Esophagus muscularis mucosa (tissue), 4 donors: ENCODE measurements at regions not wholly inside any gene's neighbourhood (a gene's known extent, or its start where the extent isn't known, plus 50 kb on each side); places are given as distances from the start of the nearest gene placed in this dataset.

ENCODE experiments used
- CTCF ChIP-seq, 3 experiments: fragments of 200-600 bp in 2 of 3; fragments of 450-650 bp in 1 of 3; sonication (generic) in 2 of 3; IDR thresholded peaks; one replicate each; pipeline ENCODE4 v1.5.1; 2017 to 2019; ENCODE audit warnings: antibody characterized with exemption in 3 of 3, mild to moderate bottlenecking in 2 of 3, moderate library complexity in 1 of 3
- EP300 ChIP-seq: sonication (generic); formaldehyde crosslinking; IDR thresholded peaks from one replicate; pipeline ENCODE4 v1.6.1; 2017; ENCODE audit warnings: antibody characterized with exemption
- POLR2A ChIP-seq: fragments of 450-650 bp; IDR thresholded peaks from one replicate; pipeline ENCODE4 v1.6.1; 2017; ENCODE audit warnings: antibody characterized with exemption, moderate library complexity, mild to moderate bottlenecking, low read depth

GRCh38 chr5:124007675-124008398 lies 495.9 kb downstream of the CSNK1G3 start:
- TF ChIP-seq POLR2A, result no peak
- TF ChIP-seq EP300, result no peak
- no peak for TF ChIP-seq CTCF (IDR thresholded peaks at IDR 0.05)
